WTC11 (cell line): ENCODE measurements at regions not wholly inside any gene's neighbourhood (a gene's known extent, or its start where the extent isn't known, plus 50 kb on each side); places are given as distances from the start of the nearest gene placed in this dataset.
A peak's percentile ranks its signal among the peaks of the same experiment; 100 is the strongest.
"Not testable (repeated sequence)": the region's sequence is repeated elsewhere in the genome, so short reads cannot be mapped to it uniquely, and the experiment has no call there.

Source experiments
- ATAC-seq: fragments of 200-7000 bp; cut with Tn5 transposase; 2 replicates; pipeline ENCODE4 v1.10.0; 2021; ENCODE audit warnings: mild to moderate bottlenecking, moderate library complexity
- CTCF ChIA-PET: fragments of 300-600 bp; sonication (Branson Sonifier 250); formaldehyde crosslinking; loops from one replicate; lab custom pipeline; 2021; ENCODE audit warnings: antibody characterized with exemption; lab: Charles Lee
- POLR2A ChIA-PET: fragments of 350-600 bp; sonication (Branson Sonifier 250); formaldehyde crosslinking; loops from one replicate; lab custom pipeline; 2021; ENCODE audit warnings: antibody characterized with exemption; lab: Charles Lee
- DNase-seq: peaks from one replicate; pipeline ENCODE4 v3.0.0; 2021; ENCODE audit warnings: low spot score
- H3K27ac Mint-ChIP-seq: 2 replicates; pipeline ENCODE4 v1.8.0; 2021; ENCODE audit warnings: mixed read lengths
- H3K27me3 Mint-ChIP-seq: 2 replicates; pipeline ENCODE4 v1.8.0; 2021; ENCODE audit warnings: low read depth, mild to moderate bottlenecking, moderate library complexity, mixed read lengths
- H3K36me3 Mint-ChIP-seq: 2 replicates; pipeline ENCODE4 v1.8.0; 2021; ENCODE audit warnings: mixed read lengths
- H3K4me1 Mint-ChIP-seq: 2 replicates; pipeline ENCODE4 v1.8.0; 2022; ENCODE audit warnings: mixed read lengths
- H3K4me3 Mint-ChIP-seq: 2 replicates; pipeline ENCODE4 v1.8.0; 2021; ENCODE audit warnings: mild to moderate bottlenecking, moderate library complexity, mixed read lengths
- H3K9me3 Mint-ChIP-seq: 2 replicates; pipeline ENCODE4 v1.8.0; 2021; ENCODE audit warnings: mixed read lengths
- CREB1 ChIP-seq: sonication (generic); formaldehyde crosslinking; IDR thresholded peaks from 2 replicates; pipeline ENCODE4 v1.8.0; 2023; ENCODE audit warnings: mild to moderate bottlenecking, missing genetic modification reagents
- CREM ChIP-seq: sonication (generic); formaldehyde crosslinking; IDR thresholded peaks from 2 replicates; pipeline ENCODE4 v1.8.1; 2022; ENCODE audit warnings: mild to moderate bottlenecking, missing genetic modification reagents, moderate library complexity
- E2F5 ChIP-seq: sonication (generic); formaldehyde crosslinking; IDR thresholded peaks from 2 replicates; pipeline ENCODE4 v1.8.1; 2022; ENCODE audit warnings: mild to moderate bottlenecking, moderate library complexity, missing genetic modification reagents
- ESRRA ChIP-seq: sonication (generic); formaldehyde crosslinking; IDR thresholded peaks from 2 replicates; pipeline ENCODE4 v1.8.1; 2022; ENCODE audit warnings: mild to moderate bottlenecking, missing genetic modification reagents, borderline replicate concordance
- GTF2I ChIP-seq: fragments of 250-450 bp; sonication (Bioruptor Pico); conservative IDR thresholded peaks from 2 replicates; pipeline ENCODE4 v1.4.0; 2021; ENCODE audit warnings: mild to moderate bottlenecking
- HMGA2 ChIP-seq: fragments of 250-450 bp; sonication (Bioruptor Pico); IDR thresholded peaks from 2 replicates; pipeline ENCODE4 v1.4.0; 2021; ENCODE audit warnings: mild to moderate bottlenecking, moderate library complexity
- IRF2 ChIP-seq: sonication (generic); formaldehyde crosslinking; IDR thresholded peaks from 2 replicates; pipeline ENCODE4 v1.8.0; 2022; ENCODE audit warnings: low read depth, missing genetic modification reagents, borderline replicate concordance
- KAT7 ChIP-seq: sonication (generic); formaldehyde crosslinking; IDR thresholded peaks from 2 replicates; pipeline ENCODE4 v1.8.1; 2023; ENCODE audit warnings: missing genetic modification reagents, mild to moderate bottlenecking, borderline replicate concordance
- NR1H2 ChIP-seq: sonication (generic); formaldehyde crosslinking; IDR thresholded peaks from 2 replicates; pipeline ENCODE4 v1.9.0; 2021; ENCODE audit warnings: mild to moderate bottlenecking, moderate library complexity, missing genetic modification reagents
- OVOL2 ChIP-seq: fragments of 250-450 bp; sonication (Bioruptor Pico); IDR thresholded peaks from 2 replicates; pipeline ENCODE4 v1.9.0; 2021; ENCODE audit warnings: mild to moderate bottlenecking, borderline replicate concordance
- RORB ChIP-seq: fragments of 250-450 bp; sonication (Bioruptor Pico); IDR thresholded peaks from 2 replicates; pipeline ENCODE4 v1.9.0; 2021; ENCODE audit warnings: mild to moderate bottlenecking
- SP1 ChIP-seq: sonication (generic); formaldehyde crosslinking; conservative IDR thresholded peaks from 2 replicates; pipeline ENCODE4 v1.8.1; 2022; ENCODE audit warnings: missing genetic modification reagents
- TEAD1 ChIP-seq: sonication (generic); formaldehyde crosslinking; IDR thresholded peaks from 2 replicates; pipeline ENCODE4 v1.8.0; 2022; ENCODE audit warnings: mild to moderate bottlenecking, missing genetic modification reagents
- USF1 ChIP-seq: sonication (generic); formaldehyde crosslinking; IDR thresholded peaks from 2 replicates; pipeline ENCODE4 v1.8.0; 2022; ENCODE audit warnings: mild to moderate bottlenecking, missing genetic modification reagents
- ZNF219 ChIP-seq: sonication (generic); formaldehyde crosslinking; IDR thresholded peaks from 2 replicates; pipeline ENCODE4 v1.8.0; 2023; ENCODE audit warnings: missing genetic modification reagents, mild to moderate bottlenecking, borderline replicate concordance
- TF ChIP-seq, protein P1 (sequence below): fragments of 250-450 bp; sonication (Bioruptor Pico); IDR thresholded peaks from 2 replicates; pipeline ENCODE4 v1.9.0; 2021; ENCODE audit warnings: moderate library complexity, mild to moderate bottlenecking, inconsistent platforms, borderline replicate concordance
- TF ChIP-seq, protein P2 (sequence below): sonication (generic); formaldehyde crosslinking; IDR thresholded peaks from 2 replicates; pipeline ENCODE4 v1.8.1; 2023; ENCODE audit warnings: mild to moderate bottlenecking, missing genetic modification reagents, moderate library complexity
- TF ChIP-seq, protein P3 (sequence below): fragments of 250-450 bp; sonication (Bioruptor Pico); IDR thresholded peaks from 2 replicates; pipeline ENCODE4 v2.1.2; 2022; ENCODE audit warnings: mild to moderate bottlenecking, moderate library complexity

GRCh38 chr9:24009322-24009721 lies 183.3 kb upstream of the ELAVL2 start (continued):
- TF ChIP-seq CREB1 (CRISPR knock-in tag) (no peak), CREM (CRISPR knock-in tag) (no peak), ZNF219 (CRISPR knock-in tag) (no peak)

- DNase-seq (no peak), ATAC-seq (no peak)
- ChIA-PET POLR2A (no interaction called here), CTCF (no interaction called here)
- peak overlapping the region; percentile 18; the same call in 1 of the 2 replicates for H3K27ac Mint-ChIP-seq
- H3K4me3 Mint-ChIP-seq: no peak overlapping the region
- no peaks in the 10 kb centered on the region for H3K36me3 Mint-ChIP-seq
- TF ChIP-seq IRF2 (CRISPR knock-in tag): no peak
- TF ChIP-seq, protein P1, sequence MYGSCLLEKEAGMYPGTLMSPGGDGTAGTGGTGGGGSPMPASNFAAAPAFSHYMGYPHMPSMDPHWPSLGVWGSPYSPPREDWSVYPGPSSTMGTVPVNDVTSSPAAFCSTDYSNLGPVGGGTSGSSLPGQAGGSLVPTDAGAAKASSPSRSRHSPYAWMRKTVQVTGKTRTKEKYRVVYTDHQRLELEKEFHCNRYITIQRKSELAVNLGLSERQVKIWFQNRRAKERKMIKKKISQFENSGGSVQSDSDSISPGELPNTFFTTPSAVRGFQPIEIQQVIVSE (CRISPR knock-in tag): no peak
- TF ChIP-seq NR1H2 (CRISPR knock-in tag): no peak
- TF ChIP-seq RORB (CRISPR knock-in tag): no peak
- TF ChIP-seq, protein P2, sequence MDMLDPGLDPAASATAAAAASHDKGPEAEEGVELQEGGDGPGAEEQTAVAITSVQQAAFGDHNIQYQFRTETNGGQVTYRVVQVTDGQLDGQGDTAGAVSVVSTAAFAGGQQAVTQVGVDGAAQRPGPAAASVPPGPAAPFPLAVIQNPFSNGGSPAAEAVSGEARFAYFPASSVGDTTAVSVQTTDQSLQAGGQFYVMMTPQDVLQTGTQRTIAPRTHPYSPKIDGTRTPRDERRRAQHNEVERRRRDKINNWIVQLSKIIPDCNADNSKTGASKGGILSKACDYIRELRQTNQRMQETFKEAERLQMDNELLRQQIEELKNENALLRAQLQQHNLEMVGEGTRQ: no peak
- TF ChIP-seq GTF2I (CRISPR knock-in tag): no peak
- TF ChIP-seq OVOL2 (CRISPR knock-in tag): no peak
- no peak for TF ChIP-seq TEAD1 (CRISPR knock-in tag)
- TF ChIP-seq, protein P3, sequence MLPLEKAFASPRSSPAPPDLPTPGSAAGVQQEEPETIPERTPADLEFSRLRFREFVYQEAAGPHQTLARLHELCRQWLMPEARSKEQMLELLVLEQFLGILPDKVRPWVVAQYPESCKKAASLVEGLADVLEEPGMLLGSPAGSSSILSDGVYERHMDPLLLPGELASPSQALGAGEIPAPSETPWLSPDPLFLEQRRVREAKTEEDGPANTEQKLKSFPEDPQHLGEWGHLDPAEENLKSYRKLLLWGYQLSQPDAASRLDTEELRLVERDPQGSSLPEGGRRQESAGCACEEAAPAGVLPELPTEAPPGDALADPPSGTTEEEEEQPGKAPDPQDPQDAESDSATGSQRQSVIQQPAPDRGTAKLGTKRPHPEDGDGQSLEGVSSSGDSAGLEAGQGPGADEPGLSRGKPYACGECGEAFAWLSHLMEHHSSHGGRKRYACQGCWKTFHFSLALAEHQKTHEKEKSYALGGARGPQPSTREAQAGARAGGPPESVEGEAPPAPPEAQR: no peak
- TF ChIP-seq KAT7: no peak
- no peak for TF ChIP-seq SP1 (CRISPR knock-in tag)
- peaks cover 4% of the 10 kb centered on the region; the same call in 1 of the 2 replicates for H3K9me3 Mint-ChIP-seq
- peaks cover 33% of the 10 kb centered on the region for H3K4me1 Mint-ChIP-seq
- H3K27me3 Mint-ChIP-seq: no peaks in the 10 kb centered on the region
These were observed 181.1 kb upstream of the ELAVL2 start for GRCh38 chr9:24007185-24007584.

GRCh38 chr9:23991874-23992273 lies 165.8 kb upstream of the ELAVL2 start:
- H3K27ac Mint-ChIP-seq, H3K36me3 Mint-ChIP-seq, CTCF ChIA-PET, H3K27me3 Mint-ChIP-seq, POLR2A ChIA-PET, H3K4me1 Mint-ChIP-seq, ATAC-seq, H3K4me3 Mint-ChIP-seq, DNase-seq: not testable (repeated sequence)
- H3K9me3 Mint-ChIP-seq: peaks cover 33% of the 10 kb centered on the region

DNA sequence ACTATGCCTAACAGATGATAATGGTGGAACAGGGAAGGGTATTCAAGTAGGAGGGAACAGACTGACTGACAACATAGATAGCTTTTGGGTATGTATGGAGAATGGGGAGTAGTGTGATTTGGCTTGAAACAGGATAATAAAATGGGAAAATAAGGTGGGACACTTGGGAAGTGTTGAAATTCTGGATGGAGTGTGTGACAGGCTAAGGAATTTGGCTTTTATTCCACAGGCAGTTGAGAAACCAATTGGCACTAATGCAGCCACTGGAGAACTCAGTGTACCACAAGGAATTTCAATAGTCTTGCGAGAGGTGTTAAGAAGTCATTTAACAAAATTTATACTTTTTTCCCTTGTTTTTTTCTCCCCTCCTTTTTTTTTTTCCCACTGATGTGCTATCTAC lies 153.5 kb upstream of the ELAVL2 start:
- Mint-ChIP-seq H3K4me3 (no peak overlapping the region), H3K36me3 (no peaks in the 10 kb centered on the region), H3K4me1 (peaks cover 16% of the 10 kb centered on the region), H3K9me3 (peaks cover 16% of the 10 kb centered on the region), H3K27ac (no peak overlapping the region), H3K27me3 (no peaks in the 10 kb centered on the region; the same call in 1 of the 2 replicates)
- TF ChIP-seq USF1 (no peak), GTF2I (CRISPR knock-in tag) (no peak), ESRRA (CRISPR knock-in tag) (no peak), HMGA2 (CRISPR knock-in tag) (no peak), E2F5 (CRISPR knock-in tag) (no peak)
- CTCF ChIA-PET: no interaction called here
- no peak for ATAC-seq
- POLR2A ChIA-PET: no interaction called here
- no peak for DNase-seq
